Activated CD8-positive, alpha-beta T cell treated with anti-CD3 and anti-CD28 coated beads for 36 hours (primary cell): ENCODE measurements at regions not wholly inside any gene's neighbourhood (a gene's known extent, or its start where the extent isn't known, plus 50 kb on each side); places are given as distances from the start of the nearest gene placed in this dataset.

Source experiments
- ATAC-seq: fragments of 200-7000 bp; cut with Tn5 transposase; one replicate; pipeline ENCODE4 v1.10.0; 2021; ENCODE audit warnings: mild to moderate bottlenecking, moderate library complexity
- CTCF ChIA-PET: fragments of 350-600 bp; sonication (Branson Sonifier 250); formaldehyde crosslinking; loops from one replicate; lab custom pipeline; 2021; ENCODE audit warnings: antibody characterized with exemption; lab: Charles Lee
- POLR2A ChIA-PET: fragments of 350-600 bp; sonication (Branson Sonifier 250); formaldehyde crosslinking; loops from one replicate; lab custom pipeline; 2021; ENCODE audit warnings: antibody characterized with exemption; lab: Charles Lee
- DNase-seq: peaks from one replicate; pipeline ENCODE4 v3.0.0-alpha.2; 2020
- H3K27ac Mint-ChIP-seq: one replicate; pipeline ENCODE4 v1.8.0; 2021; ENCODE audit warnings: mild to moderate bottlenecking, mixed read lengths
- H3K27me3 Mint-ChIP-seq: one replicate; pipeline ENCODE4 v1.8.0; 2021; ENCODE audit warnings: mixed read lengths
- H3K36me3 Mint-ChIP-seq: one replicate; pipeline ENCODE4 v1.8.0; 2021; ENCODE audit warnings: low read depth, mixed read lengths
- H3K4me1 Mint-ChIP-seq: one replicate; pipeline ENCODE4 v1.8.0; 2021; ENCODE audit warnings: low read depth, mixed read lengths
- H3K4me3 Mint-ChIP-seq: one replicate; pipeline ENCODE4 v1.8.0; 2021; ENCODE audit warnings: mild to moderate bottlenecking, moderate library complexity, mixed read lengths
- H3K9me3 Mint-ChIP-seq: one replicate; pipeline ENCODE4 v1.8.0; 2021; ENCODE audit warnings: mixed read lengths
- intact Hi-C: fragments of 100-400 bp; cut with micrococcal nuclease; formaldehyde crosslinking; loops from one replicate; pipeline ENCODE4 v1.10.0; 2022
- TF ChIP-seq, protein P1 (sequence below): fragments of 200-600 bp; IDR thresholded peaks from one replicate; pipeline ENCODE4 v1.8.0; 2022; ENCODE audit warnings: antibody characterized with exemption, mild to moderate bottlenecking

DNA sequence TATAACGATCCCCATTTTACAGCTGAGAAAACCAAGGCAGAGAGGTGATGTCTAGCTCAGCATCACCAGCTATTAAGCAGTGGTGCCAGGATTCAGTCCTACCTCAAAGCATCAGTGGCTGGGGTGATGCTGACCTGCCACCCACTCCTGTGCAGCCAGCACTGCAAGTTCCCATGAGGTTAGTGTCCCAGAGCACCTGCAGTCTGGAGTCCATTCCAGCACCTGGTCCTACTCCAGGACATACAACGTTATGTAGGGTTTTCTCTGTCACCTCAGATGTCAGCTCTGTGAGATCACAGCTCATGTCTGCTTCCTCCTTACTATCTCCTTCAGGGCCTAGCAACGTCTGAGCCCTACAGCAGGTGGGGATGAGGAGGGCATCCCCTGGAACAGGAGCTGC, 328.0 kb upstream of the HS6ST1 start:
- Mint-ChIP-seq H3K36me3 (no peaks in the 10 kb centered on the region), H3K4me3 (no peak overlapping the region), H3K27me3 (no peaks in the 10 kb centered on the region), H3K4me1 (no peaks in the 10 kb centered on the region), H3K9me3 (no peaks in the 10 kb centered on the region), H3K27ac (no peak overlapping the region)
- ATAC-seq (no peak), DNase-seq (no peak)
- POLR2A ChIA-PET, result no interaction called here
- intact Hi-C loops, result no loop called here
- TF ChIP-seq, protein P1, sequence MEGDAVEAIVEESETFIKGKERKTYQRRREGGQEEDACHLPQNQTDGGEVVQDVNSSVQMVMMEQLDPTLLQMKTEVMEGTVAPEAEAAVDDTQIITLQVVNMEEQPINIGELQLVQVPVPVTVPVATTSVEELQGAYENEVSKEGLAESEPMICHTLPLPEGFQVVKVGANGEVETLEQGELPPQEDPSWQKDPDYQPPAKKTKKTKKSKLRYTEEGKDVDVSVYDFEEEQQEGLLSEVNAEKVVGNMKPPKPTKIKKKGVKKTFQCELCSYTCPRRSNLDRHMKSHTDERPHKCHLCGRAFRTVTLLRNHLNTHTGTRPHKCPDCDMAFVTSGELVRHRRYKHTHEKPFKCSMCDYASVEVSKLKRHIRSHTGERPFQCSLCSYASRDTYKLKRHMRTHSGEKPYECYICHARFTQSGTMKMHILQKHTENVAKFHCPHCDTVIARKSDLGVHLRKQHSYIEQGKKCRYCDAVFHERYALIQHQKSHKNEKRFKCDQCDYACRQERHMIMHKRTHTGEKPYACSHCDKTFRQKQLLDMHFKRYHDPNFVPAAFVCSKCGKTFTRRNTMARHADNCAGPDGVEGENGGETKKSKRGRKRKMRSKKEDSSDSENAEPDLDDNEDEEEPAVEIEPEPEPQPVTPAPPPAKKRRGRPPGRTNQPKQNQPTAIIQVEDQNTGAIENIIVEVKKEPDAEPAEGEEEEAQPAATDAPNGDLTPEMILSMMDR, result no peak
- CTCF ChIA-PET, result no interaction called here

DNA sequence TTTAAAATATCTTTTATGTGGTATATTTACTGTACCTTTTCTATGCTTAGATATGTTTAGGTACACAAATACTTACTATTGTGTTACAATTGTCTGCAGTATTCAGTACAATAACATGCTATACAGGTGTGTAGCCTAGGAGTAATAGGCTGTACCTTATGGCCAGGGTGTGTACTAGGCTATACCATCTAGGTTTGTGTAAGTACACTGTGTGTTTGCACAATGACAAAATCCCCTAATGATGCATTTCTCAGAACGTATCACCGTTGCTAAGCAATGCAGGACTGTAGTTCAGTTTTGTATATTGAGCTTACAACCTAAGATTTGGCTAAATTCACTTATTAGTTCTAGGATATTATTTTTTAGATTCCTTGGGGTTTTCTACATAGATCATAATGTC, 332.3 kb upstream of the HS6ST1 start:
- TF ChIP-seq, protein P1, result no peak
- Mint-ChIP-seq H3K27ac (no peak overlapping the region), H3K4me1 (no peaks in the 10 kb centered on the region), H3K9me3 (peaks cover 2% of the 10 kb centered on the region), H3K4me3 (no peak overlapping the region), H3K27me3 (peaks cover 1% of the 10 kb centered on the region), H3K36me3 (no peaks in the 10 kb centered on the region)
- DNase-seq, result no peak
- ChIA-PET POLR2A (no interaction called here), CTCF (no interaction called here)
- no peak for ATAC-seq
- intact Hi-C loops, result no loop called here

DNA sequence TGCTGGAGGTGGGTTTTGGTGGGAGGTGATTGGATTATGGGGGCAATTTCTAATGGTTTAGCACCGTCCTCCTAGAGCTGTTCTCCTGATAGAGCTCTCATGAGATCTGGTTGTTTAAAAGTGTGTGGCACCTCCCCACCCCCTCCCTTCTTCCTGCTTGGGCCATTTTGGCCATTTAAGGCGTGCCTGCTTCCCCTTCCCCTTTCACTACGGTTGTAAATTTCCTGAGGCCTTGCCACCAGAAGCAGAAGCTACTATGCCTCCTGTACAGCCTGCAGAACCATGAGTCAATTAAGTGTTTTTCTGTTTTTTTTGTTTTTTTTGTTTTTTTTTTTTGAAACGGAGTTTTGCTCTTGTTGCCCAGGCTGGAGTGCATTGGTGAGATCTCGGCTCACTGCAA, 335.7 kb upstream of the HS6ST1 start:
- DNase-seq (no peak), ATAC-seq (no peak)
- no peaks in the 10 kb centered on the region for H3K4me1 Mint-ChIP-seq
- H3K36me3 Mint-ChIP-seq, result no peaks in the 10 kb centered on the region
- TF ChIP-seq, protein P1, result no peak
- H3K9me3 Mint-ChIP-seq, result peaks cover 2% of the 10 kb centered on the region
- H3K27me3 Mint-ChIP-seq, result peaks cover 7% of the 10 kb centered on the region
- CTCF ChIA-PET, result no interaction called here
- POLR2A ChIA-PET, result no interaction called here
- H3K4me3 Mint-ChIP-seq, result no peak overlapping the region
- no peak overlapping the region for H3K27ac Mint-ChIP-seq
- intact Hi-C loops, result no loop called here

DNA sequence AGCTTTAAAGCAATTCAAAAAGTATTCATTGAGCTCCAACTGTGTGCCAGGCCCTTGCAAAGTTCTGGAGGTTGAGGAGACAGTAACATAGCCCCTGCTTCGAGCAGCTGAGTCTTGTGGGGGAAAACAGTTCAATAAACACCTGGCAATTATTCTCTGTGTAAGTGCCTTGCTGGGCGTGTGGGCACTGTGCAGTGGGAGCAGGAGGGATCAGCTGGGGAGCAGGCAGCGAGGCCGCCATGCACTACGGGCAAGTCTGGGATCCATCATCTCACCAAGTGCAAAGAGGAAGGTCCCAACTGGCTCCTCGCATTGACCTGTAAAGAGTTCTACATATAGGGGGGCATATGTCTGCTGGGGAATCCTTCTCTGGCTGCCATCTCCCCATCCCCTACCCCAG, 342.2 kb upstream of the HS6ST1 start:
- intact Hi-C loops, result no loop called here
- no peaks in the 10 kb centered on the region for H3K36me3 Mint-ChIP-seq
- H3K9me3 Mint-ChIP-seq, result no peaks in the 10 kb centered on the region
- CTCF ChIA-PET, result no interaction called here
- DNase-seq (no peak), ATAC-seq (no peak)
- H3K4me1 Mint-ChIP-seq, result no peaks in the 10 kb centered on the region
- no peak overlapping the region for H3K27ac Mint-ChIP-seq
- no peak overlapping the region for H3K4me3 Mint-ChIP-seq
- peaks cover 12% of the 10 kb centered on the region for H3K27me3 Mint-ChIP-seq
- TF ChIP-seq, protein P1, result no peak
- POLR2A ChIA-PET, result no interaction called here

DNA sequence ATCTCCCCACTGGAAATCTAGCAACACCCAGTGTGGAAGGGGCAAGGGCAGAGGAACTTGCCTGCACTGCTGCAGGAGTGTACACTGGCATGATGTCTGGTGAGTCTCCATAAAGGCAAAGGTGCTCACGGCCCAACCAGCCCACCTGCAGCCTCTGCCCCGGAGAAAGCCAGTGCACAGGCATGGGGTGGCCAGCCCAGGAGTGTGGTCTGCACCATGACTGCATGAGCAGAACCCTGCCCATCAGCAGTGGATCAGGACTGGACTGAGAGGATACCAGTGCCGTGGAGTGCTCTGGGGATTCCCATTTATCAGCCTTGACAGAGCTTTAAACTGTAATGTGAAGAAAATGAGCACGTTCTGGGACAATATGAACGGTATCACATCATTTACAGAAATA, 342.6 kb upstream of the HS6ST1 start:
- peaks cover 11% of the 10 kb centered on the region for H3K27me3 Mint-ChIP-seq
- ChIA-PET POLR2A (no interaction called here), CTCF (no interaction called here)
- H3K27ac Mint-ChIP-seq, result no peak overlapping the region
- intact Hi-C loops, result no loop called here
- TF ChIP-seq, protein P1, result no peak
- H3K9me3 Mint-ChIP-seq, result no peaks in the 10 kb centered on the region
- H3K36me3 Mint-ChIP-seq, result no peaks in the 10 kb centered on the region
- no peak for DNase-seq
- H3K4me1 Mint-ChIP-seq, result no peaks in the 10 kb centered on the region
- no peak overlapping the region for H3K4me3 Mint-ChIP-seq
- no peak for ATAC-seq
